Endothelial cell (in vitro differentiated cells): ENCODE measurements at regions not wholly inside any gene's neighbourhood (a gene's known extent, or its start where the extent isn't known, plus 50 kb on each side); places are given as distances from the start of the nearest gene placed in this dataset.

ENCODE experiments used
- DNase-seq: peaks from one replicate; pipeline ENCODE4 v3.0.0; 2021; ENCODE audit warnings: low spot score
- H3K27ac Mint-ChIP-seq: one replicate; pipeline ENCODE4 v1.8.0; 2021; ENCODE audit warnings: mixed read lengths, inconsistent platforms; ENCODE audit not compliant: unreplicated experiment
- H3K27me3 Mint-ChIP-seq: one replicate; pipeline ENCODE4 v1.8.0; 2021; ENCODE audit warnings: mild to moderate bottlenecking, moderate library complexity, mixed read lengths, inconsistent platforms; ENCODE audit not compliant: unreplicated experiment
- H3K36me3 Mint-ChIP-seq: one replicate; pipeline ENCODE4 v1.8.0; 2021; ENCODE audit warnings: mild to moderate bottlenecking, low read depth, mixed read lengths, inconsistent platforms; ENCODE audit not compliant: unreplicated experiment
- H3K4me1 Mint-ChIP-seq: one replicate; pipeline ENCODE4 v1.8.0; 2021; ENCODE audit warnings: mild to moderate bottlenecking, mixed read lengths, inconsistent platforms; ENCODE audit not compliant: unreplicated experiment
- H3K4me3 Mint-ChIP-seq: one replicate; pipeline ENCODE4 v1.8.0; 2021; ENCODE audit warnings: mild to moderate bottlenecking, mixed read lengths, inconsistent platforms; ENCODE audit not compliant: unreplicated experiment
- H3K9me3 Mint-ChIP-seq: one replicate; pipeline ENCODE4 v1.8.0; 2021; ENCODE audit warnings: mixed read lengths, inconsistent platforms; ENCODE audit not compliant: unreplicated experiment
- TF ChIP-seq, protein P1 (sequence below): fragments of 200-600 bp; sonication (generic); IDR thresholded peaks from one replicate; pipeline ENCODE4 v1.5.0; 2021; ENCODE audit warnings: antibody characterized with exemption; ENCODE audit not compliant: unreplicated experiment

DNA sequence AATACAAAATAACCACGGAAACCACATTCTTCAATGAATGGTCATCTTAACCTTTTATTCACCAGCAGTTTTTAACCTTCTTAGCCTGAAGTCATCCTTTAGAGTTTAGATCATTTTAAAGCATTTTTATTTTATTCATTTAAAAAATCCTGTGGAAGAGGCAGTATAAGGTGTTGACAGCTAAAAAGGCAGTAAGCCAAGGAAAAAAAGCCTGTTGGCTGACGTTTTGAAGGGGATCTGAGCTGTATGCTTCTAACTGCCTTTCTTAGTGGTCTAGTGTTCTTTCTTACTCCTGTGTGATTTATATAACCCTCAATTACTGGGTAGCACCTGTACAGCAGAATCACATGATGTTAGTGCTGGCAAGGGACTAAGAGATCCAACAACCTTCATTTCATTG is 438.3 kb upstream of the SEL1L start:
- no peaks in the 10 kb centered on the region for H3K4me1 Mint-ChIP-seq
- H3K9me3 Mint-ChIP-seq = peaks cover 7% of the 10 kb centered on the region
- no peaks in the 10 kb centered on the region for H3K36me3 Mint-ChIP-seq
- H3K27ac Mint-ChIP-seq = no peak overlapping the region
- no peak overlapping the region for H3K4me3 Mint-ChIP-seq
- TF ChIP-seq, protein P1, sequence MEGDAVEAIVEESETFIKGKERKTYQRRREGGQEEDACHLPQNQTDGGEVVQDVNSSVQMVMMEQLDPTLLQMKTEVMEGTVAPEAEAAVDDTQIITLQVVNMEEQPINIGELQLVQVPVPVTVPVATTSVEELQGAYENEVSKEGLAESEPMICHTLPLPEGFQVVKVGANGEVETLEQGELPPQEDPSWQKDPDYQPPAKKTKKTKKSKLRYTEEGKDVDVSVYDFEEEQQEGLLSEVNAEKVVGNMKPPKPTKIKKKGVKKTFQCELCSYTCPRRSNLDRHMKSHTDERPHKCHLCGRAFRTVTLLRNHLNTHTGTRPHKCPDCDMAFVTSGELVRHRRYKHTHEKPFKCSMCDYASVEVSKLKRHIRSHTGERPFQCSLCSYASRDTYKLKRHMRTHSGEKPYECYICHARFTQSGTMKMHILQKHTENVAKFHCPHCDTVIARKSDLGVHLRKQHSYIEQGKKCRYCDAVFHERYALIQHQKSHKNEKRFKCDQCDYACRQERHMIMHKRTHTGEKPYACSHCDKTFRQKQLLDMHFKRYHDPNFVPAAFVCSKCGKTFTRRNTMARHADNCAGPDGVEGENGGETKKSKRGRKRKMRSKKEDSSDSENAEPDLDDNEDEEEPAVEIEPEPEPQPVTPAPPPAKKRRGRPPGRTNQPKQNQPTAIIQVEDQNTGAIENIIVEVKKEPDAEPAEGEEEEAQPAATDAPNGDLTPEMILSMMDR = no peak
- no peak for DNase-seq
- H3K27me3 Mint-ChIP-seq = no peaks in the 10 kb centered on the region

DNA sequence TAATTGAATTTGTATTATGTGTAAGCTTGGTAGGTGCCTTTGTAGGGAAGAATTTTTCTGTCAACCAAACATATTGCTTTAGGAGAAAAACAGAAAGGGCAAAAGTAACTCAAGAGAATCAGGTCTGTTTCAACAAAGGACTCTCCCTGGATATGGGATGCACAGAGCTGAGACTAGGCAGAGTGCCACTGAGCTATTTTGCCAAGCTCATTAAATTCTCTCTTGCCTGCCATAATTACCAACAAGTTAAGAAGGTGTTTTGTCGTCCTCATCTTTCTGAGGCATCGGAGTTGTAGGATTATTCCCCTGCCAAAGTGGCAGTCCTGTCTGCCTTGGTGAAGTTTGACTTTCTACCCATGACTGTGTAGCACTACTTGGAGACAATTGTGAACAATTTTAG is 438.9 kb upstream of the SEL1L start:
- no peak for DNase-seq
- Mint-ChIP-seq H3K36me3 (no peaks in the 10 kb centered on the region), H3K4me1 (no peaks in the 10 kb centered on the region), H3K4me3 (no peak overlapping the region), H3K9me3 (no peaks in the 10 kb centered on the region), H3K27me3 (no peaks in the 10 kb centered on the region), H3K27ac (no peak overlapping the region)
- TF ChIP-seq, protein P1 = no peak

DNA sequence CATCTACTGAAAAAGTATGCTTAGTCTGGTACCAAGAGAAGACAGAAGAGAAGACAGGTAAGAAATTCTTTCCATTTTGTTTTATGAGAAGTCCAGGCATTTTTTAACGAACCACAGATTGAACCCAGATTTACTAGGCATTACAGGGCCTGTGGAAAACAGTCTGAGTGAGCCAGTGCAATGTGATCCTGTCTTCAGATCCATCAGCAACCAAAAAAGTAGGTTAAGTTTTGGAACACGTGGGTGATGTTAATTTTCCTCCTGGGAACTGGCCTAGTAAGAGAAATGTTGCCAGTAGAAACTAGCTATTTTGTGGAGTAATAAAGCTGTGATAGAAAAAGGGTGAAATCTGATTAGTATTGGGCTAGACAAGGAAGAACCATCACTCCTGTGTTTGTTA is 440.9 kb upstream of the SEL1L start:
- Mint-ChIP-seq H3K27ac (no peak overlapping the region), H3K36me3 (no peaks in the 10 kb centered on the region), H3K4me3 (no peak overlapping the region), H3K27me3 (no peaks in the 10 kb centered on the region), H3K4me1 (no peaks in the 10 kb centered on the region), H3K9me3 (peaks cover 7% of the 10 kb centered on the region)
- DNase-seq = no peak
- TF ChIP-seq, protein P1 = no peak

DNA sequence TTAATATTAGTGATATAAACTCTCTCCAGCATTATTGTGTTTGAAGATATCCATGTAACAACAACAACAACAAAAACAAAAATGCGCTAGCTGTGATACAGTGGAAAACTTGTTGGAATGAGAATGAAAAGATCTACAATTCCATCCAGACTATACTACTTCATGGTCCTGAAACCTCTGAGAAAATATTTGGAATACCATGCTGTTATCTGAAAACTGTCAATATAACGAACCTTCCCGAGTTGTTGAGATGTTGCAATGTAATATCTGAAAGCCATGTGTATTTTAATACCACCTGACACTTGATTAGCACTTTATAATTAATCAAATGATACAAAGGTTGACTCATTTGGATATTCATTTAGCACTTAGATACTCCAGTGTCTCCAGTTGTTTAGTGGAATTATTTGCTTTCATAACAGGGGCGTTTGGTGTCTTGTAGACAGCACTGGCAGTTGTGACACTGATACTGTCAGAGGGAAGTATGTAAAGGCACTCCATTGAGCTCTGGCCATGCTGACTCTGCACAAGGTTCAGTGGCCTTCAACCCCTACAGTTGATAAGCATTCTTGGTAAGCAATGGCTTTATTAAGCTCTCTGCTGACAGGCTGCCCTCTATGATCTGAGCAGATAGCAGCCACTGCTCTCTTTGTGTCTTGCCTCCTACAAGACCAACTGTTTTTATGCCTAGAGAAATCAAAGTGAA is 447.1 kb upstream of the SEL1L start:
- no peaks in the 10 kb centered on the region for H3K36me3 Mint-ChIP-seq
- H3K4me1 Mint-ChIP-seq = no peaks in the 10 kb centered on the region
- H3K9me3 Mint-ChIP-seq = peaks cover 18% of the 10 kb centered on the region
- no peak for DNase-seq
- TF ChIP-seq, protein P1 = no peak
- H3K27ac Mint-ChIP-seq = no peak overlapping the region
- no peak overlapping the region for H3K4me3 Mint-ChIP-seq
- H3K27me3 Mint-ChIP-seq = no peaks in the 10 kb centered on the region

DNA sequence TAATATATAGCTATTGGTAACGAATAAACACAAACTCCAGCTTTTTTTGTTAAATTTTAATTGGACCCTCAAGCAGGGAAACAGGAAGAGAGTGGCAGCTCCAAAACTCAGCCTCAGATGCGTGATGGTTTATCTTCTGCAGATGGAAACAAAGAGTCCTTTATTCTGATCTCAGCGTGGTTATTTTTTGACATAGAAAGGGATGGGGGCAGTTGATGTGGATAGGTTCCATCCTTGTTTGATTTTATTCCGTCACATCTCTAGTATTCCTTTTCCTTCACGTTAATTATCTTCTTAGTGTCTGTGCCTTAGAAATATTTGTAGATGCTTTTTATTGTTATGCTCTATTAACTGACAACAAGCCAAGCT is 447.6 kb upstream of the SEL1L start:
- no peak overlapping the region for H3K4me3 Mint-ChIP-seq
- no peaks in the 10 kb centered on the region for H3K4me1 Mint-ChIP-seq
- no peaks in the 10 kb centered on the region for H3K27me3 Mint-ChIP-seq

More for the DNA sequence above, 447.6 kb upstream of the SEL1L start:
- Mint-ChIP-seq H3K36me3 (no peaks in the 10 kb centered on the region), H3K27ac (no peak overlapping the region), H3K9me3 (peaks cover 18% of the 10 kb centered on the region)
- TF ChIP-seq, protein P1 = no peak
- no peak for DNase-seq
